HG03097 (cell line): ENCODE measurements at regions not wholly inside any gene's neighbourhood (a gene's known extent, or its start where the extent isn't known, plus 50 kb on each side); places are given as distances from the start of the nearest gene placed in this dataset.
"Not testable (repeated sequence)": the region's sequence is repeated elsewhere in the genome, so short reads cannot be mapped to it uniquely, and the experiment has no call there.

ENCODE experiments used
- ATAC-seq: cut with Tn5 transposase; IDR thresholded peaks from one replicate; pipeline ENCODE4 v1.9.1; 2021; ENCODE audit not compliant: unreplicated experiment, low FRiP score

- no peak for ATAC-seq
Measured at GRCh38 chr2:156909983-156910382, 347.5 kb upstream of the GALNT5 start.

GRCh38 chr2:156915332-156915731 lies 342.2 kb upstream of the GALNT5 start:
- no peak for ATAC-seq

GRCh38 chr2:156918410-156918809 lies 339.1 kb upstream of the GALNT5 start:
- ATAC-seq: no peak

- no peak for ATAC-seq
Measured at GRCh38 chr2:156930423-156930822, 327.1 kb upstream of the GALNT5 start.

- ATAC-seq: no peak
Measured at GRCh38 chr2:156933645-156934225, 323.8 kb upstream of the GALNT5 start.

- ATAC-seq: no peak
Measured at GRCh38 chr2:156935616-156936015, 321.9 kb upstream of the GALNT5 start.

GRCh38 chr2:156937430-156937829 lies 320.1 kb upstream of the GALNT5 start:
- no peak for ATAC-seq

- no peak for ATAC-seq
Measured at GRCh38 chr2:156944871-156945270, 312.6 kb upstream of the GALNT5 start.

GRCh38 chr2:156947261-156947660 lies 310.2 kb upstream of the GALNT5 start:
- no peak for ATAC-seq

- no peak for ATAC-seq
Measured at GRCh38 chr2:156955701-156956100, 301.8 kb upstream of the GALNT5 start.

GRCh38 chr2:156956161-156956560 lies 301.3 kb upstream of the GALNT5 start:
- no peak for ATAC-seq

- ATAC-seq: no peak
Measured at GRCh38 chr2:156958374-156958773, 299.1 kb upstream of the GALNT5 start.

- ATAC-seq: no peak
Measured at GRCh38 chr2:156959481-156959880, 298.0 kb upstream of the GALNT5 start.

- ATAC-seq: no peak
Measured at GRCh38 chr2:156982615-156983014, 274.9 kb upstream of the GALNT5 start.

- ATAC-seq: no peak
Measured at GRCh38 chr2:156986339-156986988, 271.0 kb upstream of the GALNT5 start.

GRCh38 chr2:156999661-157000060 lies 257.8 kb upstream of the GALNT5 start:
- ATAC-seq: no peak

GRCh38 chr2:157004789-157005188 lies 252.7 kb upstream of the GALNT5 start:
- no peak for ATAC-seq

- no peak for ATAC-seq
Measured at GRCh38 chr2:157015015-157015575, 242.4 kb upstream of the GALNT5 start.

- not testable (repeated sequence) for ATAC-seq
Measured at GRCh38 chr2:157023264-157023663, 234.2 kb upstream of the GALNT5 start.

GRCh38 chr2:157024129-157024528 lies 233.4 kb upstream of the GALNT5 start:
- no peak for ATAC-seq

GRCh38 chr2:157032017-157032416 lies 225.5 kb upstream of the GALNT5 start:
- no peak for ATAC-seq

GRCh38 chr2:157036726-157037125 lies 220.8 kb upstream of the GALNT5 start:
- no peak for ATAC-seq
